ENCODE measurements at regions not wholly inside any gene's neighbourhood (a gene's known extent, or its start where the extent isn't known, plus 50 kb on each side); places are given as distances from the start of the nearest gene placed in this dataset.

DNA sequence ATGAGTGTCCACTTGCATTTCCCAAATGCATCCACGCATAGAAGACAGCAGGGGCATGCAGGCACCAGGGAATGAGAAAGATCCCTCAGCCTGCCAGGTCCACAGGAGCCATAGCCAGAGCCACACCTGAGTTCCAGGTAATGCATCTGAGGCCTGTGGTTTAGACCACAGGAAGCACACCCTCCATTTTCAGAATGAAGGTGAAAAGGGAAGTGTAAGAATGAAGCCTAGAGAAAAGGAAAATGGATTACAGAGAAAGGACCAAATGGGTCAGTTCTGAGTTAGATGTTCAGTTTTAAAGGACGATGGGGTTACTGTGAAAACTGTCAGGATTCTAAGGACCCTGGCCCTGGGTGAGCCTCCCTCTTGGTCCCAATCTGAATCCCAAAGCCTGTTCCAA, 1283.2 kb downstream of the TMEM121 start:
- no peak for TF ChIP-seq POLR2A (IDR thresholded peaks at IDR 0.05)
- TF ChIP-seq POLR2AphosphoS5 (IDR thresholded peaks at IDR 0.05) = no peak
